GM12891 (cell line): ENCODE measurements at regions not wholly inside any gene's neighbourhood (a gene's known extent, or its start where the extent isn't known, plus 50 kb on each side); places are given as distances from the start of the nearest gene placed in this dataset.

Experiments used
- POLR2A ChIP-seq: IDR thresholded peaks from 2 replicates; pipeline ENCODE4 v1.6.1; 2011; ENCODE audit warnings: low read depth, low read length, control low read depth
- TAF1 ChIP-seq: IDR thresholded peaks from 2 replicates; pipeline ENCODE4 v1.6.1; 2011; ENCODE audit warnings: low read depth, low read length, control low read depth

DNA sequence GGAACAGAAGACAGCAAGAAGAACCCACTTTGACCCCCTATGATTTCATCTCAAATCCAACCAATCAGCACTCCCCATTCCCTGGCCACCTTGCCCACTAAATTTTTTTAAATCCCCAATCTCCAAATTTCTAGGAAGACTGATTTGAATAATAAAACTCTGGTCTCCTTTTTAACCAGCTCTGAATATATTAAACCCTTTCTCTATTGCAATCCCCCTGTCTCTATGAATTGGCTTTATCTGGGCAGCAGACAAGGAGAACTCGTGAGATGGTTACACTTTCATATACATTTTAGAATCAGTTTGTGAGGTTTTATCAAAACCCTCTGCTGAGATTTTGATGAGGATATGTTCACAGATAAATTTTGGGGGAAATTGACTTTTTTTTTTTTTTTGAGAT lies 90.3 kb upstream of the TRIM24 start:
- TF ChIP-seq TAF1 (no peak), POLR2A (no peak)
